ENCODE measurements at regions not wholly inside any gene's neighbourhood (a gene's known extent, or its start where the extent isn't known, plus 50 kb on each side); places are given as distances from the start of the nearest gene placed in this dataset.

DNA sequence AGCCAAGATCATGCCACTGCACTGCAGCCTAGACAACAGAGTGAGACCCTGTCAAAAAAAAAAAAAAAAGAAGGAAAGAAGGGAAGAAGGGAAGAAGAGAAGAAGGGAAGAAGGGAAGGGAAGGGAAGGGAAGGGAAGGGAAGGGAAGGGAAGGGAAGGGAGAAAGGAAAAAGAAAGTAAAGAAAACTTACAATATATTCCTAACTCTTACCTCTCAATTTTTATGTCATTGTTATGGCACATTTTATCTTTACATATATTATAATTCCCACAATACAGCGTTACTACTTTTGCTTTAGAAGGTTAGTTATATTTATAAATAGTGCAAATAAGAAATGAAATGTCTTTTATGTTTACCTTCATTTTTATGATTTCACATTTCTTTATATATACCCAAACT is 358.7 kb downstream of the HHIPL2 start:
- H2AK5ac ChIP-seq (ENCODE audit: low read length, severe bottlenecking), result no peak overlapping the region
- no peak overlapping the region for H2BK12ac ChIP-seq (ENCODE audit: low read length in 2 of 2)
- peaks cover 11% of the 10 kb centered on the region for H3K9me3 ChIP-seq (ENCODE audit: control insufficient read depth, low read length)
- H3K4me1 ChIP-seq (ENCODE audit: control insufficient read depth, insufficient read depth, low read depth, low read length), result no peaks in the 10 kb centered on the region
- H2BK120ac ChIP-seq (ENCODE audit: low read depth, low read length), result no peak overlapping the region
- no peak overlapping the region for H3K27ac ChIP-seq (ENCODE audit: low read length, poor library complexity, severe bottlenecking)
- no peak overlapping the region for H2BK15ac ChIP-seq (ENCODE audit: low read depth, poor library complexity, severe bottlenecking)
- no peak overlapping the region for H3K9ac ChIP-seq (ENCODE audit: low read length)
- H3K23ac ChIP-seq (ENCODE audit: low read length in 2 of 2), result no peak overlapping the region
- no peaks in the 10 kb centered on the region for H3K27me3 ChIP-seq (ENCODE audit: control insufficient read depth in 1 of 2, insufficient read depth in 1 of 2, low read length in 2 of 2)
- no peak overlapping the region for H3K4me3 ChIP-seq (ENCODE audit: insufficient read depth in 1 of 2, low read depth in 1 of 2, low read length in 2 of 2)
- no peak overlapping the region for H3K4ac ChIP-seq (ENCODE audit: low read depth in 1 of 2, low read length in 2 of 2)
- H3K14ac ChIP-seq (ENCODE audit: low read length in 2 of 2), result no peak overlapping the region
- no peak overlapping the region for H2BK5ac ChIP-seq (ENCODE audit: low read depth, low read length, poor library complexity, severe bottlenecking)
- H4K8ac ChIP-seq (ENCODE audit: low read length), result no peak overlapping the region
- H3K4me2 ChIP-seq (ENCODE audit: low read length, poor library complexity, severe bottlenecking), result no peak overlapping the region
- no peak overlapping the region for H4K91ac ChIP-seq (ENCODE audit: low read length)
- DNase-seq, result no peak
- H3K36me3 ChIP-seq (ENCODE audit: control insufficient read depth in 1 of 2, insufficient read depth in 2 of 2, low read depth in 1 of 2, low read length in 2 of 2), result no peaks in the 10 kb centered on the region
- no peak overlapping the region for H2AFZ ChIP-seq (ENCODE audit: low read depth, low read length)
- WGBS, result no CpG with 5 or more reads among the region's 1 CpG
- no peak overlapping the region for H3K18ac ChIP-seq (ENCODE audit: low read depth in 1 of 2, low read length in 2 of 2)
- no peaks in the 10 kb centered on the region for H3K79me1 ChIP-seq (replicated peaks; ENCODE audit: low read length, poor library complexity, severe bottlenecking)

DNA sequence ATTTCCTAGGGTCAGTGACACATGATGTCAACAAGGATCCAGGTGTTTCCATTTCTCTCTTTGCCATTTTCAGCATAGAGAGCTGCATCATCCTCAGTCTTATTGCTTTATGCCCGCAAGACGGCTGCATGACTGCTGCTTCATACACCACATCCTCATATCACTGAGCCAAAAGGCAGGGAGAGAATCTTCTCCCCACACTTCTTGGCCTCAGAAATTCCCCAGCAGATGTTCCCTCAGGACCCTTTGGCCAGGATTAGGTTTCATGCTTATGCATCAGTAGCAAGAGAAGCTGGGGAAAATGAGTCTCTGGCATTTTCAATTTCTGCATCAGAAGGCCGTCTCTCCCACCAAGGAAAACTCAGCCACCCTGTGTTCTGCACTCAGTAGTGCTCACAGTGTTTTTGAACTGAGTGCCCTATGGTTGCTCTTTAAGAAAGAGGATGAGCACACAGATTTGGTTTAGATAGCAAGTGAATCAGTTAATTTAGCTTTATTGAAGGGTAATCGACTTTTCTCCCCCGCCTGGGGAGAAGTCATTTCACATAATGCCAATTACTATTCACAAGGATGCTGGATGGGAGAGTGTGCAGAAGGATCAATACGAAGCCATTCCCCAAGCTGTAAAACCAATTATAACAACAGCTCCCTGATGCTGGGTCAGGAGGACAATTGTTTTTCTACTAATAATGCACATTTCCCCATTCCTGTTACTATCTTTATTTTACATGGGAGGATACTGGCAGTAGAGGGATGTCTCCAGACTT is 360.2 kb downstream of the HHIPL2 start:
- Histone ChIP-seq H3K4ac (ENCODE audit: low read depth in 1 of 2, low read length in 2 of 2) (no peak overlapping the region), H4K91ac (ENCODE audit: low read length) (no peak overlapping the region), H3K18ac (ENCODE audit: low read depth in 1 of 2, low read length in 2 of 2) (no peak overlapping the region), H3K14ac (ENCODE audit: low read length in 2 of 2) (no peak overlapping the region), H3K4me1 (ENCODE audit: control insufficient read depth, insufficient read depth, low read depth, low read length) (no peaks in the 10 kb centered on the region), H2BK12ac (ENCODE audit: low read length in 2 of 2) (no peak overlapping the region), H2BK5ac (ENCODE audit: low read depth, low read length, poor library complexity, severe bottlenecking) (no peak overlapping the region), H3K27ac (ENCODE audit: low read length, poor library complexity, severe bottlenecking) (no peak overlapping the region), H2AK5ac (ENCODE audit: low read length, severe bottlenecking) (no peak overlapping the region), H2BK120ac (ENCODE audit: low read depth, low read length) (no peak overlapping the region), H4K8ac (ENCODE audit: low read length) (no peak overlapping the region), H3K9me3 (ENCODE audit: control insufficient read depth, low read length) (peaks cover 11% of the 10 kb centered on the region), H3K36me3 (ENCODE audit: control insufficient read depth in 1 of 2, insufficient read depth in 2 of 2, low read depth in 1 of 2, low read length in 2 of 2) (no peaks in the 10 kb centered on the region), H3K4me2 (ENCODE audit: low read length, poor library complexity, severe bottlenecking) (no peak overlapping the region), H3K23ac (ENCODE audit: low read length in 2 of 2) (no peak overlapping the region), H2BK15ac (ENCODE audit: low read depth, poor library complexity, severe bottlenecking) (no peak overlapping the region), H3K27me3 (ENCODE audit: control insufficient read depth in 1 of 2, insufficient read depth in 1 of 2, low read length in 2 of 2) (no peaks in the 10 kb centered on the region), H3K79me1 (replicated peaks; ENCODE audit: low read length, poor library complexity, severe bottlenecking) (no peaks in the 10 kb centered on the region), H3K9ac (ENCODE audit: low read length) (no peak overlapping the region), H2AFZ (ENCODE audit: low read depth, low read length) (no peak overlapping the region), H3K4me3 (ENCODE audit: insufficient read depth in 1 of 2, low read depth in 1 of 2, low read length in 2 of 2) (no peak overlapping the region)
- 97% methylated on average over 5 of the region's 6 CpGs for WGBS
- no peak for DNase-seq

GRCh38 chr1:222182641-222183040 is 365.3 kb downstream of the HHIPL2 start:
- no peak overlapping the region for H2BK5ac ChIP-seq (ENCODE audit: low read depth, low read length, poor library complexity, severe bottlenecking)
- no peak overlapping the region for H2BK12ac ChIP-seq (ENCODE audit: low read length in 2 of 2)
- H3K4me2 ChIP-seq (ENCODE audit: low read length, poor library complexity, severe bottlenecking), result no peak overlapping the region
- H3K23ac ChIP-seq (ENCODE audit: low read length in 2 of 2), result no peak overlapping the region
- H3K4ac ChIP-seq (ENCODE audit: low read depth in 1 of 2, low read length in 2 of 2), result no peak overlapping the region
- H3K9ac ChIP-seq (ENCODE audit: low read length), result no peak overlapping the region
- H3K4me3 ChIP-seq (ENCODE audit: insufficient read depth in 1 of 2, low read depth in 1 of 2, low read length in 2 of 2), result no peak overlapping the region
- H3K79me1 ChIP-seq (replicated peaks; ENCODE audit: low read length, poor library complexity, severe bottlenecking), result no peaks in the 10 kb centered on the region
- no peak overlapping the region for H2AFZ ChIP-seq (ENCODE audit: low read depth, low read length)
- H3K27ac ChIP-seq (ENCODE audit: low read length, poor library complexity, severe bottlenecking), result no peak overlapping the region
- H4K91ac ChIP-seq (ENCODE audit: low read length), result no peak overlapping the region
- no peaks in the 10 kb centered on the region for H3K27me3 ChIP-seq (ENCODE audit: control insufficient read depth in 1 of 2, insufficient read depth in 1 of 2, low read length in 2 of 2)
- no peak overlapping the region for H2AK5ac ChIP-seq (ENCODE audit: low read length, severe bottlenecking)
- H3K18ac ChIP-seq (ENCODE audit: low read depth in 1 of 2, low read length in 2 of 2), result no peak overlapping the region
- peak; percentile 10 for DNase-seq
- H2BK120ac ChIP-seq (ENCODE audit: low read depth, low read length), result no peak overlapping the region
- H4K8ac ChIP-seq (ENCODE audit: low read length), result no peak overlapping the region
- H2BK15ac ChIP-seq (ENCODE audit: low read depth, poor library complexity, severe bottlenecking), result no peak overlapping the region
- no peaks in the 10 kb centered on the region for H3K9me3 ChIP-seq (ENCODE audit: control insufficient read depth, low read length)
- no peaks in the 10 kb centered on the region for H3K4me1 ChIP-seq (ENCODE audit: control insufficient read depth, insufficient read depth, low read depth, low read length)
- H3K36me3 ChIP-seq (ENCODE audit: control insufficient read depth in 1 of 2, insufficient read depth in 2 of 2, low read depth in 1 of 2, low read length in 2 of 2), result no peaks in the 10 kb centered on the region
- H3K14ac ChIP-seq (ENCODE audit: low read length in 2 of 2), result no peak overlapping the region

DNA sequence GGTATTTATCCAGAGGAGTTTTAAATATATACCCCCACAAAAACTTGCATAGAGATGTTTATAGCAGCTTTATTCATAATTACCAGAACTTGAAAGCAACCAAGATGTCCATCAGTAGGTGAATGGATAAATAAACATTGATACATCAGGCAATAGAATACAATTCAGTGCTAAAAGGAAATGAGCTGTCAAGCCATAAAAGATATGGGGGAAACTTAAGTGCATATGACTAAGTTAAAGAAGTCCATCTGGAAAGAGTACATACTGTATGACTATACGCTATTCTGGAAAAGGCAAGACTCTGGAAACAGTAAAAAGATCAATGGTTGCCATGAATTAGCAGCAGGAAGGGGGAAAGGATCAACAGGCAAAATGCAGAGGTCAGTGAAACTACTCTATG is 366.7 kb downstream of the HHIPL2 start:
- no peak overlapping the region for H3K14ac ChIP-seq (ENCODE audit: low read length in 2 of 2)
- H3K79me1 ChIP-seq (replicated peaks; ENCODE audit: low read length, poor library complexity, severe bottlenecking), result no peaks in the 10 kb centered on the region
- H3K36me3 ChIP-seq (ENCODE audit: control insufficient read depth in 1 of 2, insufficient read depth in 2 of 2, low read depth in 1 of 2, low read length in 2 of 2), result no peaks in the 10 kb centered on the region
- peaks cover under 1% of the 10 kb centered on the region for H3K9me3 ChIP-seq (ENCODE audit: control insufficient read depth, low read length)
- no peak overlapping the region for H3K27ac ChIP-seq (ENCODE audit: low read length, poor library complexity, severe bottlenecking)
- H2AK5ac ChIP-seq (ENCODE audit: low read length, severe bottlenecking), result no peak overlapping the region
- no peaks in the 10 kb centered on the region for H3K4me1 ChIP-seq (ENCODE audit: control insufficient read depth, insufficient read depth, low read depth, low read length)
- no peak overlapping the region for H2BK15ac ChIP-seq (ENCODE audit: low read depth, poor library complexity, severe bottlenecking)
- H3K27me3 ChIP-seq (ENCODE audit: control insufficient read depth in 1 of 2, insufficient read depth in 1 of 2, low read length in 2 of 2), result no peaks in the 10 kb centered on the region
- no peak overlapping the region for H2AFZ ChIP-seq (ENCODE audit: low read depth, low read length)
- DNase-seq, result peak; percentile 9
- no peak overlapping the region for H4K8ac ChIP-seq (ENCODE audit: low read length)
- H3K4me2 ChIP-seq (ENCODE audit: low read length, poor library complexity, severe bottlenecking), result no peak overlapping the region
- H2BK5ac ChIP-seq (ENCODE audit: low read depth, low read length, poor library complexity, severe bottlenecking), result no peak overlapping the region
- H4K91ac ChIP-seq (ENCODE audit: low read length), result no peak overlapping the region
- no peak overlapping the region for H3K4me3 ChIP-seq (ENCODE audit: insufficient read depth in 1 of 2, low read depth in 1 of 2, low read length in 2 of 2)
- H3K4ac ChIP-seq (ENCODE audit: low read depth in 1 of 2, low read length in 2 of 2), result no peak overlapping the region
- no peak overlapping the region for H2BK120ac ChIP-seq (ENCODE audit: low read depth, low read length)
- H3K9ac ChIP-seq (ENCODE audit: low read length), result no peak overlapping the region
- H2BK12ac ChIP-seq (ENCODE audit: low read length in 2 of 2), result no peak overlapping the region
- H3K23ac ChIP-seq (ENCODE audit: low read length in 2 of 2), result no peak overlapping the region
- WGBS, result 83% methylated on average over 1 of the region's 1 CpG
- no peak overlapping the region for H3K18ac ChIP-seq (ENCODE audit: low read depth in 1 of 2, low read length in 2 of 2)

All from mesenchymal stem cell (in vitro differentiated cells and primary cell).